RWPE2 (cell line): ENCODE measurements at regions not wholly inside any gene's neighbourhood (a gene's known extent, or its start where the extent isn't known, plus 50 kb on each side); places are given as distances from the start of the nearest gene placed in this dataset.
"Not testable (repeated sequence)": the region's sequence is repeated elsewhere in the genome, so short reads cannot be mapped to it uniquely, and the experiment has no call there.

Experiments
- ATAC-seq: fragments of 200-7000 bp; cut with Tn5 transposase; 3 replicates; pipeline ENCODE4 v1.9.1; 2021; ENCODE audit warnings: low read depth
- DNase-seq: peaks from one replicate; pipeline ENCODE4 v3.0.0-alpha.2; 2020; ENCODE audit warnings: low spot score
- H3K27ac ChIP-seq: fragments of 450-650 bp; 2 replicates; pipeline ENCODE4 v1.5.1; 2017; ENCODE audit warnings: mild to moderate bottlenecking; ENCODE audit not compliant: poor library complexity, severe bottlenecking
- H3K27me3 ChIP-seq: fragments of 250-450 bp; sonication (Bioruptor Pico); 2 replicates; pipeline ENCODE4 v1.5.1; 2021; ENCODE audit warnings: mild to moderate bottlenecking, moderate library complexity; ENCODE audit not compliant: insufficient read depth, poor library complexity, severe bottlenecking
- H3K36me3 ChIP-seq: fragments of 250-450 bp; sonication (Bioruptor Pico); 2 replicates; pipeline ENCODE4 v1.5.1; 2020; ENCODE audit warnings: low read depth, mild to moderate bottlenecking, moderate library complexity
- H3K4me1 ChIP-seq: fragments of 250-450 bp; sonication (Bioruptor Pico); 2 replicates; pipeline ENCODE4 v1.5.1; 2021; ENCODE audit warnings: mild to moderate bottlenecking, moderate library complexity; ENCODE audit not compliant: insufficient read depth, poor library complexity, severe bottlenecking
- H3K4me3 ChIP-seq: fragments of 250-450 bp; sonication (Bioruptor Pico); 2 replicates; pipeline ENCODE4 v1.5.1; 2021; ENCODE audit warnings: mild to moderate bottlenecking, moderate library complexity; ENCODE audit not compliant: severe bottlenecking
- H3K9me3 ChIP-seq: fragments of 250-450 bp; sonication (Bioruptor Pico); 2 replicates; pipeline ENCODE4 v1.5.1; 2021; ENCODE audit warnings: mild to moderate bottlenecking, moderate library complexity; ENCODE audit not compliant: severe bottlenecking
- TF ChIP-seq, protein P1 (sequence below): fragments of 450-650 bp; IDR thresholded peaks from one replicate; pipeline ENCODE4 v1.5.1; 2017; ENCODE audit warnings: mild to moderate bottlenecking, moderate library complexity; ENCODE audit not compliant: poor library complexity, severe bottlenecking

DNA sequence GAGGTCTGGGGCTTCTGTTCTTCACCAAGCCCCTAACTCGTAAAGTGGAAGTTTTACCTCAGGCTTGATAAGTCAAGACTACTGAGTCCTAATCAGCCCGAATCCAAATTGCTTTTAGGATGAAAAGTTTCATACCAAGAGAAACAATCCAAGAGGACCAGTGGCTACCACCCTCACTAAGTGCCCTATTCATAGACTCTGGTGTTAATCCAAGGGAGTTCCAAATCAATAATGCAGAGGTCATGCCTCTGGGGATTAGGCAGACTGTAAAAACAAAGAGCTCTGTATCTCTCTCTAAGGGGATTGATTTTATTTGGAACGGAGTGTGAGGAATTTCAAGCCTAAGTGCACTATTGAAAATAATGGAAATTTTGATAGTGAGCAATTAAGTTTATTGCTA, 76.3 kb upstream of the LMNTD1 start:
- Histone ChIP-seq H3K4me1 (no peaks in the 10 kb centered on the region), H3K4me3 (no peak overlapping the region), H3K9me3 (no peaks in the 10 kb centered on the region), H3K27me3 (no peaks in the 10 kb centered on the region), H3K27ac (no peak overlapping the region), H3K36me3 (no peaks in the 10 kb centered on the region)
- TF ChIP-seq, protein P1, sequence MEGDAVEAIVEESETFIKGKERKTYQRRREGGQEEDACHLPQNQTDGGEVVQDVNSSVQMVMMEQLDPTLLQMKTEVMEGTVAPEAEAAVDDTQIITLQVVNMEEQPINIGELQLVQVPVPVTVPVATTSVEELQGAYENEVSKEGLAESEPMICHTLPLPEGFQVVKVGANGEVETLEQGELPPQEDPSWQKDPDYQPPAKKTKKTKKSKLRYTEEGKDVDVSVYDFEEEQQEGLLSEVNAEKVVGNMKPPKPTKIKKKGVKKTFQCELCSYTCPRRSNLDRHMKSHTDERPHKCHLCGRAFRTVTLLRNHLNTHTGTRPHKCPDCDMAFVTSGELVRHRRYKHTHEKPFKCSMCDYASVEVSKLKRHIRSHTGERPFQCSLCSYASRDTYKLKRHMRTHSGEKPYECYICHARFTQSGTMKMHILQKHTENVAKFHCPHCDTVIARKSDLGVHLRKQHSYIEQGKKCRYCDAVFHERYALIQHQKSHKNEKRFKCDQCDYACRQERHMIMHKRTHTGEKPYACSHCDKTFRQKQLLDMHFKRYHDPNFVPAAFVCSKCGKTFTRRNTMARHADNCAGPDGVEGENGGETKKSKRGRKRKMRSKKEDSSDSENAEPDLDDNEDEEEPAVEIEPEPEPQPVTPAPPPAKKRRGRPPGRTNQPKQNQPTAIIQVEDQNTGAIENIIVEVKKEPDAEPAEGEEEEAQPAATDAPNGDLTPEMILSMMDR: no peak
- no peak for DNase-seq
- ATAC-seq: no peak

DNA sequence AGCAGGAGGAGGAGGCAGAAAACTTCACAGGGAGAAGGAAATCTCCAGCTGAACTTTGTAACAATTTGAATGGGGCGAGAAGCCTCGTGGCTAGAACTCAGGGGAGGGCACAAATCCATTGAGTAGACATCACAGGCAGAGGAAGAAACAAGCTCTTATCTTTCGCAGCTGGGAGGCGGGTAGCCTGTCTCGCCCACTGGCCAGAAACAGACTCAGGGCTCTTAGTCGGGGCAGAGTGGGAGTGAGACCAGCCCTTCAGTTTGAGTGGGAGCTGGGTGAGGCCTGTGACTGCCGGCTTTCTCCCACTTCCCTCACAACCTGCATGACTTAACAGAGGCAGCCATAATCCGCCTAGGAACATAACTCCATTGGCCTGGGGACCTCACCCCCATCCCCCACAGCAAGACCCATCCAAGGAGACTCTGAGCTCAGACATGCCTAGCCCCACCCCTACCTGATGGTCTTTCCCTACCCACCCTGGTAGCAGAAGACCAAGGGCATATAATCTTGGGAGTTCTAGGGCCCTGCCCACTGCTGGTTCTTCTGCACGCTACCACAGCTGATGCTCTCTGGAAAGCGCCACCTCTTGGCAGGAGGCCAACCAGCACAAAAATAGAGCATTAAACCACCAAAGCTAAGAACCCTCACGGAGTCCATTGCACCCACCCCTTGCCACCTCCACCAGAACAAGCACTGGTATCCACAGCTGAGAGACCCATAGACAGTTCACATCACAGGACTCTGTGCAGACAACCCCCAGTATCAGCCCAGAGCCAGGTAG, 77.8 kb upstream of the LMNTD1 start:
- H3K4me3 ChIP-seq, DNase-seq, H3K27me3 ChIP-seq, H3K4me1 ChIP-seq, H3K36me3 ChIP-seq, H3K27ac ChIP-seq, ATAC-seq, H3K9me3 ChIP-seq: not testable (repeated sequence)

DNA sequence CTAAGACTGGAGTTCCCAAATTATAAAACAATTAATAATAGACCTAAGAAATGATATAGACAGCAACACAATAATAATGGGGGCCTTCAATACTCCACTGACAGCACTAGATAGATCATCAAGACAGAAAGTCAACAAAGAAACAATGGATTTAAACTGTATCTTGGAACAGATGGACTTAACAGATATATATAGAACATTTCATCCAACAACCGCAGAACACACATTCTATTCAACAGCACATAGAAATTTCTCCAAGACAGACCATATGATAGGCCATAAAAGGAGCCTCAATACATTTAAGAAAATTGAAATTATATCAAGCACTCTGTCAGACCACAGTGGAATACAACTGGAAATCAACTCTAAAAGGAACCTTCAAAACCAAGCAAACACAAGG, 80.1 kb upstream of the LMNTD1 start:
- not testable (repeated sequence) for H3K27me3 ChIP-seq, H3K4me1 ChIP-seq, ATAC-seq, H3K27ac ChIP-seq, DNase-seq, H3K9me3 ChIP-seq, H3K36me3 ChIP-seq, H3K4me3 ChIP-seq

DNA sequence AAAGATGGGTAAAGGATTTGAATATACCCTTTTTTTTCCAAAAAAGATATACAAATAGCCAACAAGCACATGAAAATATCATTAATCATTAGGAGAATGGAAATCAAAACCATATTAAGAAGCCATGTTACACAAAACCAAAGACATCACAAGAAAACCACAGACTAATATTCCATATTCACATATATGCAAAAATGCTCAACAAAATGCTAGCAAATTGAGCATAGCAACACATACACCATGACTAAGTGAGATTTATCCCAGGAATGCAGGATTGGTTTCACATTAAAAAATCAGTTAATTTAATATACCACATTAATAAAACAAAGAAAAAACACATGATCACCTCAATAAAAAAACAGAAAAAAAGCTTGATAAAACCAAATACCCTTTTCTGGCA, 84.7 kb upstream of the LMNTD1 start:
- no peaks in the 10 kb centered on the region for H3K9me3 ChIP-seq
- DNase-seq (no peak), ATAC-seq (no peak)
- no peak overlapping the region for H3K27ac ChIP-seq
- H3K27me3 ChIP-seq: no peaks in the 10 kb centered on the region
- no peak overlapping the region for H3K4me3 ChIP-seq
- TF ChIP-seq, protein P1: no peak
- no peaks in the 10 kb centered on the region for H3K36me3 ChIP-seq
- no peaks in the 10 kb centered on the region for H3K4me1 ChIP-seq

DNA sequence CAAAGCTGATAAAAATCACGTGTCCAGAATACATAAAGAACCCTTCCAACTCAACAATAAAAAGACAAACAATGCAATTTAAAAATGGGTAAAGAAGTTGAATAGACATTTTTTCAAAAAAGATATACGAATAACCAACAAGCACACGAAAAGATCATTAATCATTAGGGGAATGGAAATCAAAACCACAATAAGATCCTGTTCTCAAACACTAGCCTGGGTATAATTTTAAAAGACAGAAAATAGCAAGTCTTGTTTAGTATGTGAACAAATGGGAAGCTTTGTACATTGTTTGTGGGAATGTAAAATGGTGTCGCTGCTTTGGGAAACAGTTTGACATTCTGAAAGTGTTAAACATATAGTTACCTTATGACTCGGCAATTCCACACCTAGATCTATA, 86.3 kb upstream of the LMNTD1 start:
- TF ChIP-seq, protein P1: no peak
- Histone ChIP-seq H3K9me3 (no peaks in the 10 kb centered on the region), H3K4me1 (no peaks in the 10 kb centered on the region), H3K36me3 (no peaks in the 10 kb centered on the region), H3K4me3 (no peak overlapping the region), H3K27me3 (no peaks in the 10 kb centered on the region), H3K27ac (no peak overlapping the region)
- DNase-seq: no peak
- no peak for ATAC-seq

DNA sequence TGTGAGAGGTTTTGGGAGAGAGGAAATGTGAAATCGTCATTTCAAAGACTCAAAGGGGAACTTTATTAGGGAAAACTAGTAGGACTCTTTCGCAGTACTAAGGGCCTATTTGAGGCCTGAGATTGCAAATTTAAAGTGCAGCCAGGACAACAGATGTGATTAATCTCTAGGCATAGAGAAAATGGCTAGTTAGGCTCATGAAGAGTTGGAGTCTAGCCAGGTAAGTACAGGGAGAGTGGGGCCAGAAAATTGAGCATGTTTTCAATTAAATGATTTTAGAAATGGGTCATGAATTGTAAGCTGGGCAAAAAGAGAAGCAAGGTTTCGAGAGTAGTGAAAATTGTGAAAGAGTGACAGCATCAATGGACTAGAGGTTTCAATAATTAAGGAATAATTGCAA, 91.9 kb upstream of the LMNTD1 start:
- no peaks in the 10 kb centered on the region for H3K4me1 ChIP-seq
- H3K27ac ChIP-seq: no peak overlapping the region
- H3K36me3 ChIP-seq: no peaks in the 10 kb centered on the region
- H3K9me3 ChIP-seq: no peaks in the 10 kb centered on the region
- H3K4me3 ChIP-seq: no peak overlapping the region
- TF ChIP-seq, protein P1: no peak
- ATAC-seq (no peak), DNase-seq (no peak)
- H3K27me3 ChIP-seq: no peaks in the 10 kb centered on the region
